ENCODE measurements at regions not wholly inside any gene's neighbourhood (a gene's known extent, or its start where the extent isn't known, plus 50 kb on each side); places are given as distances from the start of the nearest gene placed in this dataset.

GRCh38 chr1:238690415-238690814 is 696.0 kb upstream of the CHRM3 start (continued):
- no peak for TF ChIP-seq REST (IDR thresholded peaks at IDR 0.05; ENCODE audit: borderline replicate concordance)
- TF ChIP-seq REST (CRISPR knock-in tag; IDR thresholded peaks at IDR 0.05; ENCODE audit: low read depth), result no peak
- no peak for TF ChIP-seq HBP1 (CRISPR knock-in tag; IDR thresholded peaks at IDR 0.05)
- no peak for TF ChIP-seq TFE3 (CRISPR knock-in tag; IDR thresholded peaks at IDR 0.05)
- no peak for TF ChIP-seq RUNX1 (IDR thresholded peaks at IDR 0.05; ENCODE audit: low read depth)
- TF ChIP-seq SNRNP70 (optimal IDR thresholded peaks at IDR 0.05; ENCODE audit: low read depth, low read length), result no peak
- TF ChIP-seq CAMTA2 (CRISPR knock-in tag; conservative IDR thresholded peaks at IDR 0.05), result no peak
- no peak for TF ChIP-seq HCFC1 (IDR thresholded peaks at IDR 0.05; ENCODE audit: low read depth, low read length)
- no peak for TF ChIP-seq ETV6 (IDR thresholded peaks at IDR 0.05; ENCODE audit: borderline replicate concordance in 1 of 2, low read depth in 2 of 2, low read length in 1 of 2)
- TF ChIP-seq ETV6 (CRISPR knock-in tag; IDR thresholded peaks at IDR 0.05; ENCODE audit: borderline replicate concordance), result no peak
- no peak for TF ChIP-seq SMARCE1 (IDR thresholded peaks at IDR 0.05)
- TF ChIP-seq SMAD4 (CRISPR knock-in tag; conservative IDR thresholded peaks at IDR 0.05), result no peak
- TF ChIP-seq CCNT2 (IDR thresholded peaks at IDR 0.05; ENCODE audit: borderline replicate concordance, extremely low read depth, insufficient read length, low read depth, low read length), result no peak
- no peak for TF ChIP-seq HDAC6 (IDR thresholded peaks at IDR 0.05; ENCODE audit: low read depth, low read length)
- TF ChIP-seq ARNT (IDR thresholded peaks at IDR 0.05), result no peak
- no peak for TF ChIP-seq FOXK1 (CRISPR knock-in tag; IDR thresholded peaks at IDR 0.05; ENCODE audit: borderline replicate concordance)
- no peak for TF ChIP-seq DMBX1 (CRISPR knock-in tag; IDR thresholded peaks at IDR 0.05; ENCODE audit: borderline replicate concordance)

Measured in K562 (cell line).